Stimulated activated effector memory CD8-positive, alpha-beta T cell treated with anti-CD3 and anti-CD28 coated beads, Interleukin-12 subunit alpha, Interleukin-12 subunit beta, amount 100 ng/mL, for 72 hours (primary cell): ENCODE measurements at regions not wholly inside any gene's neighbourhood (a gene's known extent, or its start where the extent isn't known, plus 50 kb on each side); places are given as distances from the start of the nearest gene placed in this dataset.
A peak's percentile ranks its signal among the peaks of the same experiment; 100 is the strongest.
"Not testable (repeated sequence)": the region's sequence is repeated elsewhere in the genome, so short reads cannot be mapped to it uniquely, and the experiment has no call there.

Source experiments
- ATAC-seq: fragments of 150-1000 bp; cut with Tn5 transposase; 2 replicates; pipeline ENCODE4 v1.10.0; 2021
- DNase-seq, 2 donors: peaks; one replicate each; pipeline ENCODE4 v3.0.0; 2021 to 2022; ENCODE audit warnings: low spot score in 2 of 2
- H3K27ac Mint-ChIP-seq: one replicate; pipeline ENCODE4 v1.8.0; 2022; ENCODE audit warnings: mild to moderate bottlenecking, mixed read lengths
- H3K36me3 Mint-ChIP-seq: one replicate; pipeline ENCODE4 v1.8.0; 2022; ENCODE audit warnings: mild to moderate bottlenecking, mixed read lengths
- H3K4me1 Mint-ChIP-seq: one replicate; pipeline ENCODE4 v1.8.0; 2022; ENCODE audit warnings: mixed read lengths
- H3K4me3 Mint-ChIP-seq: one replicate; pipeline ENCODE4 v1.8.0; 2022; ENCODE audit warnings: mild to moderate bottlenecking, mixed read lengths
- H3K9me3 Mint-ChIP-seq: one replicate; pipeline ENCODE4 v1.8.0; 2022; ENCODE audit warnings: mixed read lengths

DNA sequence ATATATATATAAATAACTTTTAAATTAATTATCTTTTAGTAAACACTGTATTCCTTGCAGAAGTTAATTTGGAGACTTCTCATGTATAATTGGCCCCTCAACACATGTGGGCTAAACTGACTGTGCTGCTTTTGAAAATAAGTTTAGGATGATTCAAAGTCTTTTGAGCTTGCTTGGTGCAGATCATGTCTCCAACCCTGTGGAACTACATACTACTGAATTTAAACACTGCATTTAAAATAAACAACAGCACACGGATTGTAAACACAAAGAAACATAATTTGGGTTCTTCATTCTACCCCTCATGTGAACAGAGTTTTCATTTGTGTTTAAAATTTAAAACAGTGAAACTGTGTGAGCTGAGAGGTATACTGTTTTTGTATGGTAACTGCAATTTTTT, 167.7 kb downstream of the DDX1 start:
- no peak for ATAC-seq
- Mint-ChIP-seq H3K36me3 (no peaks in the 10 kb centered on the region), H3K4me3 (no peak overlapping the region), H3K4me1 (no peaks in the 10 kb centered on the region), H3K27ac (no peak overlapping the region), H3K9me3 (peaks cover 4% of the 10 kb centered on the region)
- DNase-seq: no peak

DNA sequence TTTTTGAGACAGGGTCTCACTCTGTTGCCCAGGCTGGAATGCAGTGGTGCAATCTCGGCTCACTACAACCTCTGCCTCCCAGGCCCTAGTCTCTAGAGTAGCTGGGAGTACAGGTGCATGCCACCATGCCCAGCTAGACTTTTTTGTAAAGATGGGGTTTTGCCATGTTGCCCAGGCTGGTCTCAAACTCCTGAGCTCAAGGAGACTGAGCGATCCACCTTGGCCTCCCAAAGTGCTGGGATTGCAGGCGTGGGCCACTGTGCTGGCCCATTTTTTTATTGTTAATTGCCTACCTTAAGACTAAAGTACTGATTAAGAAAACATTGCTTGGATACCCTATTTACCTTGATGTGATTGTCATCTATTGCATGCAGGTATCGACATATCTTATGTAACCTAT, 168.1 kb downstream of the DDX1 start:
- H3K36me3 Mint-ChIP-seq, ATAC-seq, H3K9me3 Mint-ChIP-seq, DNase-seq, H3K4me3 Mint-ChIP-seq, H3K27ac Mint-ChIP-seq, H3K4me1 Mint-ChIP-seq: not testable (repeated sequence)

DNA sequence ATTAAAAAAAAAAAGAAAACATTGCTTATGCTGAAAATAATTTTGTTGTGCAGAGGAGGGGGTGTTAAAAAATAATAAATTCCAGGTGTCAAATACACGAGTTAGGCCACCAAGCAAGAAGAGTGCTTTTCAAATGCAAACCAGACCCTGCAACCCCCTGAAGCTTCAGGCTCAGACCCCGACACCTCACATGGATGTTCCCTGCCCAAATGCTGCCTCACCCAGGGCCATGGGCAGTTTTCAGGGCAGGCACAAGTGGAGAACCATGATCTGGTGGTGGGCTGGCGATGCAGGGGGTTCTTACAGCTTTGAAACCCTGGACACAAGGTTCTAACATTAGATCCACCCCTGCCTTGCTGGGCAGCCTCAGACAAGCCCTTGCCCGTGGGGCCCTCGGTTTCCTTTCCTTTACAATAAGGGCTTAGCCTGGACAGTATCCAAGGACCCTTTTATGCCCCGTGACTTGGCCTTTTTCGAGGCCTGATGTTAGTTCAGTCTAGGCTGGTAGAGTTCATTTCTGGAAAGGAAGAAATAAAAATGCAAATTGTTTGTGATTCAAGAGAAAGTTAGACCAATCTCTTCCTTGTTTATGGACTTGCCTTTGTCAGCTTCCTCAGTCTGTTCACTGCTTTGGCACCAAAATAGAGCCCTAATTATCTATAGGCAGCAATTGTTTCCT, 168.7 kb downstream of the DDX1 start:
- Mint-ChIP-seq H3K27ac (no peak overlapping the region), H3K4me1 (no peaks in the 10 kb centered on the region), H3K36me3 (no peaks in the 10 kb centered on the region), H3K9me3 (peaks cover under 1% of the 10 kb centered on the region), H3K4me3 (no peak overlapping the region)
- DNase-seq (no peak), ATAC-seq (no peak)

DNA sequence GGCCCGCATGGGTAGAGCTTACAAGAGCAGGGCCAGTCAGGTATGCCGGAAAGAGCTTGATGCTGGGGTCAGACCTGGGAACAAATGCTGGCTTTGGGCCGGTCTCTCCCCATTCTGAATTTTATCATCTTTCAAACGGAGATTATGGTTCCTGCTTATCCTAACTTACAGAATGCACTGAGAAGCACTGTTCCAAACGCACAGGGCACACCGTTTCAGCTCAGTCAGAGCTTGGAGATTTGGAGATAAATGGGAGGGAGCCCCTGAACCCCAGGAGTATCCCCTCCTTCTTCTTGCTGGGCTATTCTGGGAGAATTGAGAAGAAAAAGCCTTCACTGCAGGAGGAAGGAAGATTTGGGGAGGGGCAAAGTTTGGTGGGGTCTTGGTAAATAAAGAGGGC, 169.4 kb downstream of the DDX1 start:
- H3K9me3 Mint-ChIP-seq: no peaks in the 10 kb centered on the region
- H3K4me3 Mint-ChIP-seq: no peak overlapping the region
- H3K36me3 Mint-ChIP-seq: no peaks in the 10 kb centered on the region
- H3K27ac Mint-ChIP-seq: no peak overlapping the region
- DNase-seq (no peak), ATAC-seq (no peak)
- H3K4me1 Mint-ChIP-seq: no peaks in the 10 kb centered on the region

DNA sequence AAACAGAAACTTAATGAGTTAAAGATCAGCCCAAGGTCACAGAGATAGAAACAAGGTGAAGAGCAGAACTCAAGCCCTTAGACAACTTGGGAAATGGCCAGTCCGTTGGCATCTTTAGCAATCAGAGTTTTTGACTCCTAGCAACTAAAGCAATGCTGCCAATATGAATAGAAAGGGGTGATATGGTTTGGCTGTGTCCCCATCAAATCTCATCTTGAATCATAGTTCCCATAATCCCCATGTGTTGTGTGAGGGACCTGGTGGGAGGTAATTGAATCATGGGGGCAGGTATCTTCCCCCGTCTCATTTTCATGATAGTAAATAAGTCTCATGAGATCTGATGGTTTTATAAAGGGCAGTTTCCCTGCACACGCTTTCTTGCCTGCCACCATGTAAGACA, 170.2 kb downstream of the DDX1 start:
- no peak for DNase-seq
- no peak for ATAC-seq
- Mint-ChIP-seq H3K4me1 (no peaks in the 10 kb centered on the region), H3K4me3 (no peak overlapping the region), H3K9me3 (no peaks in the 10 kb centered on the region), H3K27ac (no peak overlapping the region), H3K36me3 (no peaks in the 10 kb centered on the region)

DNA sequence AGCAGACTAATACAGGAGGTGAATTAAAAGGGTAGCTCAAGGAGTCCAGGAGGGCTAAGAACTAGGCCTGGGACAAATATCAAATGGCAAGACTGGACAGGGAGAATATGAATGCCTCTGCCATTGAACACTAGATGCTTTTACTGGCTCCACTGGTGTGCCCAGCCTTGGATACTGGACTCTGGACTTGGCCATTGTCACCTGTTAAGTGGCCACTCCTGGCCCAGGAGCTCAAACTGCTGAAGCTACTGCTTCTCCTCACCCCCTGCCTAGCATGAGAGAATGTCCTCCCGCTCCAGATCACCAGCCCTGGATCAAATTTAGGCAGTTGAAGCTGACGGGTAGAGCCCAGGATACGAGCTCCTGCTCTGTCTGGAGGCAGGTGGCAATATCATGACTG, 170.8 kb downstream of the DDX1 start:
- Mint-ChIP-seq H3K9me3 (no peaks in the 10 kb centered on the region), H3K36me3 (no peaks in the 10 kb centered on the region), H3K4me1 (no peaks in the 10 kb centered on the region), H3K4me3 (no peak overlapping the region), H3K27ac (no peak overlapping the region)
- ATAC-seq: no peak
- DNase-seq: no peak

DNA sequence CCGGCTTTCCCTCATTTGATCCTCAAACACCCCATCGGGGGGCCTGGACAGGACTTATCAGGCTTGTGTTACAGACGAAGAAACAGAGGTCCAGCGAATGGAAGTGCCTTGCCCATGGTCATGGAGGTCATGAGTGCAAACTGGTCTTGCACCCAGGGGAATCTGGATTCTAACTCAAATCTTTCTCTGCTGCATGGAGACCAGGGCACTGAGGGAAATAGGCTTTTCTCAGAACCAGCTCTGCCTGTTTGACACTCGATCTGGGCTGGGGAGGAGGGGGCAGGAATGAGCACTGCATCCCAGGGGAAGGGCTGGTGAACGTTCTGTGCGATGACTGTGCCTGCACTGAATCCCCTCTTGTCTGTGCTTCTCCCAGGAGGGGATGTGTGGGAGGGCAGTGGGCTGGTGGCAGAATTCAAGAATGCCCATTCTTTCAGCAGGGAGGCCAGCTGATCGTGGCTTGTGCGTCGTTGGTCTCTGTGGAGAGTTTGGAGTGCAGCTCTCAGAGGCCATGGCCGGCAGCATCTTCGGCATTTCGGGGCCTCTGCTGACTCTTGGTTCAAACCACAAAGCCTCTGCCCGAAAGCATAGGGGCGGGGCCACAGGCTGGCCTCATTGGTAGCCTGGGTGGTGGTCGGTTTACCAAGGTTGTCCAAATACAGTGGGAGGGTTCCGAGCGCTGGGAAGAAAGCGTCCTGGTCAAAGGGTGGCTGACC, 171.6 kb downstream of the DDX1 start:
- no peak overlapping the region for H3K27ac Mint-ChIP-seq
- no peaks in the 10 kb centered on the region for H3K4me1 Mint-ChIP-seq
- H3K9me3 Mint-ChIP-seq: no peaks in the 10 kb centered on the region
- no peak for DNase-seq
- no peak for ATAC-seq
- no peaks in the 10 kb centered on the region for H3K36me3 Mint-ChIP-seq
- H3K4me3 Mint-ChIP-seq: no peak overlapping the region

DNA sequence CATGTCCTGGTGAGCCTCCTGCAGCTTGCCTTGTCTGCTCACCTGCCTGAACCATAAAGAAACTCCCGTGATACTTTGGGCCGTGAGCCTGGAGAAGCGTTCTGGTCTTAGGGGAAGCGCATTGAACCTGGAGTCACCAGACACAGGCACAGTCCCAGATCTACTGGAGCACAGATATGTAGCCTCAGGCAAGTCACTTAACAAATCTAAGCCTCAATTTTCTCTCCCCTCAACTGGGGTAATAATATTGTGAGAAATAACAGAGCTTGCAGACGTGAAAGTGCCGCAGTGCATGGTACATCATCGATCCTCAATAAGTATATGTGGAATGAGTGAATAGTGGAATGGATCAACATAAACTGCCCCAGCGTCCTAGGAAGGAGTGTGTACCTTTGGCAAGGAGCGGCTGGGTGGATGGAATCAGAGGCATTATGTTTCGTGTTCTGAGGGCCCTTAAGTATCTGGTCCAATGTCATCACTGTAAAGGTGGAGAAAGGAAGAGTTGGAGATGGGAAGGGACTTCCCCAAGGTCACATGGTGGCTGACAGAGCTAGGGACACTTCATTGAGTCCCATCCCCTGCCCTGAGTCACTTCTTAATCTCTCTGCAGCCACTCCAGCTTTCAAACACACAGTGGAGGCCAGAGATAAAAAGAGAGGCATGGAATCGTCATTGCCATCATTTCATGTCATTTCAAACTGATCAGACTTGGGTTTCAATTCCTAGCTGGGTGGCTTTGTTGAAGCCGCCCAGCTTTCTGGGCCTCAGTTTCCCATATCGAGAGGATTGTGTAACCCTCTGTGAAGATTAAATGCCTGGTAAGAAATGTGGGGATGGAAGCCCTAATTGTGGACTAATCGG, 172.4 kb downstream of the DDX1 start:
- no peaks in the 10 kb centered on the region for H3K4me1 Mint-ChIP-seq
- H3K9me3 Mint-ChIP-seq: no peaks in the 10 kb centered on the region
- H3K4me3 Mint-ChIP-seq: no peak overlapping the region
- no peak for ATAC-seq
- no peaks in the 10 kb centered on the region for H3K36me3 Mint-ChIP-seq
- H3K27ac Mint-ChIP-seq: no peak overlapping the region
- no peak for DNase-seq

DNA sequence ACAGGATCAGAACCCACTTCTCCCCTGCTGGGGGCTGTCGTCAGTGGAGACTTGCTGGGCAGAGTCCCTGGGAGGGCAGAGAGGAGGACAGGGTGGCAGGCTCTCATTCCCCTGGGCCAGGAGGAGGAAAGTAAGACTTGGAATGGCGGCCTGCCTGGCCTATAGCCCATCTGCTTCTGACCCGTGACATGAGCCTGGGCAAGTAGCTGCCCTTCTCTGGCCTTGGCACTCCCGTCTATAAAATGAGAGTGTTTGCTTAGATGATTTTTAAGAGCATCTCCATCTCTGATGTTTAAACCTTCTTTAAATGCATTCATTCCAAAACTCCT, 173.0 kb downstream of the DDX1 start:
- Mint-ChIP-seq H3K27ac (no peak overlapping the region), H3K9me3 (no peaks in the 10 kb centered on the region), H3K4me3 (no peak overlapping the region), H3K36me3 (no peaks in the 10 kb centered on the region), H3K4me1 (no peaks in the 10 kb centered on the region)
- ATAC-seq (no peak), DNase-seq (no peak)

DNA sequence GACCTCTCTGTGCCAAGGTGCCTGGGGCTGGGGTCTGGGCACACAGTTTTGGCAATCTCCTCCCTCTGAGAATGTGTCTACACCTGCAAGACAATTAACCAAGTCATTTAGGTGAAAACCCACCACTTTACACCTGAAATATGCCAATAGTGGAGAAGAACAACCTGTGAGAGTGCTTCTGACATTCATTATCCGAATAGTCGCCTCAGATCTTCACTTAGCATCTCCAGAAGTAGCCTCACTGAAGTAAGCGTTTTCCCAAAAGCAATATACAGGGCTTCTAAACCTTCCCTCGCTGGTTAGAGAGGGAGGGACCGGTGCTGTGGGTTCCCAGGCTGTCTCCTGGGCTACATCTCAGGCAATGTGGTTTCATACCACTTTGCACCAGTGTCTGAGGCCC, 173.5 kb downstream of the DDX1 start:
- no peak overlapping the region for H3K27ac Mint-ChIP-seq

DNA sequence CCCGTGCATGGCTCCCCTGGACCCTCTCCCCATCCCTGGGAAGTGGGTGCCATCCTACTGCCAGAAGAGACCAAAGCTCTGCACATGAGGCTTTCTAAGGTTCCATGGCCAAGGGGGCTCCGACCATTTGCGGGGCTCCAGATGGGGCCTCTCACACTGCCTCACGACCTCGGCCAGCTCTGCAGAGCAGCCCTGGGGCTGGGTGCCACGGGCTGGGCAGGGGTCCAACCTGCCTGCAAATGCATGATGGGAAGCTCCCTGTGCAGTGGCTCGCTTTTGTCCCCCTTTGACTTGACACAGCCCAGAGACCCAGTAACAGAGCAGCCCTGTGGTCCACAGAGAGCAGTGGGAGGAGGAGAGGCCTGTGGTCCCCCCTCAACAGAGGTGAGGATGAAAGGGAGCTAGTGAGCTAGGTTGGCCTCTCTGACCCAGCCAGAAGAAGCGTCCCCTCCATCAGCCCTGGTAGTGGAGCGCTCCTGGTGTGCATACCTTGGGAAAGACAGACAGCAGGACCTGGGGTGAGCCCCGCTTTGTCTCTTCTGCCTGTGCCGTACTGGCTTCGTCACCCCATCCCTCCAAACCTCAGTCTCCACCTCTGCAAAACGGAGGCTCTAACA, 174.1 kb downstream of the DDX1 start:
- no peaks in the 10 kb centered on the region for H3K9me3 Mint-ChIP-seq
- H3K4me3 Mint-ChIP-seq: no peak overlapping the region
- DNase-seq (no peak), ATAC-seq (peak; percentile 2)
- no peak overlapping the region for H3K27ac Mint-ChIP-seq
- no peaks in the 10 kb centered on the region for H3K36me3 Mint-ChIP-seq
- no peaks in the 10 kb centered on the region for H3K4me1 Mint-ChIP-seq

More for the DNA sequence above, 173.5 kb downstream of the DDX1 start:
- Mint-ChIP-seq H3K36me3 (no peaks in the 10 kb centered on the region), H3K4me1 (no peaks in the 10 kb centered on the region), H3K4me3 (no peak overlapping the region), H3K9me3 (no peaks in the 10 kb centered on the region)
- ATAC-seq (no peak), DNase-seq (no peak)

DNA sequence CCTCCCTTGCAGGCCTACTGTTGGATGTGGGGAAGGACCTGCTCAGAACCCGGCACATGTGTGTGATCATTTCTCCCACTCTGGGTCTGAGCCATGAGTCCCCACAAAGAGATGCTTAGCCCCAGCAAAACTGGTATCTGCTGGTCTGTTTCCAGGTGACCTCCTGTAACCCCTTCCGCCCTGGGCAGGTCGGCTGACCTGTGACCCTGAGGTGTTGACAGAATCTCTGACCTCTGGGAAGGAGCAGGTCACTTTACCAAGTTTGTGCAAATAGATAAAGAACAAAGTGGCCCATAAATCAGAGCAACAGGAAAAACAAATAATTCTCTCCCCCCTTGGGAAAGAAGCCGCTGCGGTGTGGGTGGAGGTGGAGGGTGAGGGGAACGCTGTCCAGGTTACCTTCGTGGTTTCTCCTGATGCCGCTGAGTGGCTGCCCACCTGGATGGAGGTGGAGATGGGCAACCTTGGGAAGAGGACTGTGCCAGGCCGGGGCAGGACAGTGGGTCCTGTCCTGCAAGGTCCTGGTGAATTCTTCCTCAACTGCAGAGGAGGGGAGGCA, 174.0 kb upstream of the MYCN start:
- no peaks in the 10 kb centered on the region for H3K36me3 Mint-ChIP-seq
- no peaks in the 10 kb centered on the region for H3K4me1 Mint-ChIP-seq
- H3K4me3 Mint-ChIP-seq: no peak overlapping the region
- ATAC-seq (peak; percentile 2), DNase-seq (no peak)
- no peak overlapping the region for H3K27ac Mint-ChIP-seq
- H3K9me3 Mint-ChIP-seq: no peaks in the 10 kb centered on the region

DNA sequence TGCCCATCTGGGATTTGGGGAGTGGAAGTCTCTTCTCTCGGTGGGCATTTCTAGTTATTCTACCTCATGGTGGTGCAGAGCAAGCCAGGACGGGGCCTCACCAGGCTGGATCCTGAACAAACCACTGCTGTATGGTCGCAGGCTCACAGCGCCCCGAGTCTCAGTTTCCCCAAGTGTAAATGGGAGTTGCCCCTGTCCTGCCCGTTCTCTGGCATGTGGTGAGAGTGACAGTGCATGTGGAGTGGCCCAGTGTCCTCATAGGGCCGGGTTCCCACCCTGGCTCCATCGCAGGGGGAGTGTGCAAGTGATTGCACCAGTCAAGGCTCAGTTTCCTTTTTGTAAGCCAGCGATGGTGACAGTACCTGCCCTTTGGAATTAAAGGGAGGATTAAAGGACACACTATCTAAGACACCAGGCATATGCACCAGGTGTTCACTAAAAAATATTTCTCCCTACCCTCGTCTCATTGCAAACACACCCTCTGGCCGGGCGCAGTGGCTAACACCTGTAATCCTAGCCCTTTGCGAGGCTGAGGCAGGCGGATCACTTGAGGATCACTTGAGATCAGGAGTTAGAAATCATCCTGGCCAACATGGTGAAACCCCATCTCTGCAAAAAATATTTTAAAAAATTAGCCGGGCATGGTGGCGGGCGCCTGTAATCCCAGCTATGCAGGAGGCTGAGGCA, 173.3 kb upstream of the MYCN start:
- Mint-ChIP-seq H3K9me3 (no peaks in the 10 kb centered on the region), H3K27ac (no peak overlapping the region), H3K4me1 (no peaks in the 10 kb centered on the region), H3K36me3 (no peaks in the 10 kb centered on the region), H3K4me3 (no peak overlapping the region)
- ATAC-seq: no peak
- DNase-seq: no peak

DNA sequence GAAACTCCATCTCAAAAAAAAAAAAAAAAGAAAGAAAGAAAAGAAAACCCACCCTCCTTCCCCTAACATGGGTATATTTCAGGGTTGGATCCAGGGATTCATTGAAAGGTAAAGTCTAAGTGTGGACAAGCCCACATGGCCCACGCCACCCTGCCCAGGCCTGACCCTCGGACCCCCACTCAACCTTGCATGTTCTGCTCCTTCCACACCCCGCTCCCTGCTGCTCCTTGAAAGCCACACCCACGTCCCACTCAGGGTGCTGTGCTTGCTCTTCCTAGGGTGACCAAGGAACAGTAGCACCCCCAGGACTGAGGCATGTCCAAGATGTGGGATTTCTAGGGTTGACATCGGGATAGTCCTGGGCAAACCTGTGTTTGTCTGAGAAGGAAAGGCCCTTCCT, 172.7 kb upstream of the MYCN start:
- DNase-seq: no peak
- Mint-ChIP-seq H3K36me3 (no peaks in the 10 kb centered on the region), H3K27ac (no peak overlapping the region), H3K4me1 (no peaks in the 10 kb centered on the region), H3K4me3 (no peak overlapping the region), H3K9me3 (no peaks in the 10 kb centered on the region)
- no peak for ATAC-seq

DNA sequence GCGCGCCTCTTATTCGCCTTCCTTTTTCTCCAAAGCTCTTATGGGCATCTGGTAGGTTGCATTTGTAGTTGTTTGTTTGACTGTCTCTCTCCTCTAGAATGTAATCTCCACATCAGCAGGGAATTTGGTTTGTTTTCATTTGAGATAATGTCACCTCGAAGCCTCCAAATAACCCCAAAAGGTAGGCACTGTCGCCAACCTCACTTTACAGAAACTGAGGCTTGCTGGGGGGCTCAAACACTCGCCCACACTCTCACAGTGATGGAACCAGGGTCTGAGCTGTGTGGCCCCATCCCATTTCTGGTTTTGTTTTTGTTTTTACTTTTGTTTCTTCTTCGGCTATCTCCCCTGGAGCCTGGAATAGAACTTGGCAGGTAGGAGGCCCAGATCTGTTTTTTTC, 172.2 kb upstream of the MYCN start:
- no peak for DNase-seq
- Mint-ChIP-seq H3K4me3 (no peak overlapping the region), H3K4me1 (no peaks in the 10 kb centered on the region), H3K9me3 (no peaks in the 10 kb centered on the region), H3K27ac (no peak overlapping the region), H3K36me3 (no peaks in the 10 kb centered on the region)
- ATAC-seq: no peak
